GM18870 (cell line): ENCODE measurements at regions not wholly inside any gene's neighbourhood (a gene's known extent, or its start where the extent isn't known, plus 50 kb on each side); places are given as distances from the start of the nearest gene placed in this dataset.

ENCODE experiments used
- ATAC-seq: cut with Tn5 transposase; IDR thresholded peaks from one replicate; pipeline ENCODE4 v1.9.1; 2021; ENCODE audit warnings: moderate library complexity; ENCODE audit not compliant: unreplicated experiment

- no peak for ATAC-seq
Observed at GRCh38 chr10:118472415-118473304, 122.8 kb downstream of the PRLHR start.

GRCh38 chr10:118471863-118472262 is 123.6 kb downstream of the PRLHR start:
- no peak for ATAC-seq

GRCh38 chr10:118470470-118470869 is 125.0 kb downstream of the PRLHR start:
- ATAC-seq = no peak

GRCh38 chr10:118467200-118467599 is 125.1 kb upstream of the FAM204A start:
- no peak for ATAC-seq

GRCh38 chr10:118465300-118465874 is 123.3 kb upstream of the FAM204A start:
- no peak for ATAC-seq

- no peak for ATAC-seq
Observed at GRCh38 chr10:118463740-118464139, 121.6 kb upstream of the FAM204A start.

- no peak for ATAC-seq
Observed at GRCh38 chr10:118462401-118462800, 120.3 kb upstream of the FAM204A start.

GRCh38 chr10:118459642-118460193 is 117.6 kb upstream of the FAM204A start:
- ATAC-seq = peak; percentile 60

- no peak for ATAC-seq
Observed at GRCh38 chr10:118458957-118459641, 117.0 kb upstream of the FAM204A start.

GRCh38 chr10:118457824-118458428 is 115.8 kb upstream of the FAM204A start:
- ATAC-seq = no peak

- ATAC-seq = no peak
Observed at GRCh38 chr10:118455181-118455695, 113.1 kb upstream of the FAM204A start.

GRCh38 chr10:118454211-118454610 is 112.1 kb upstream of the FAM204A start:
- ATAC-seq = no peak

- no peak for ATAC-seq
Observed at GRCh38 chr10:118452098-118452497, 110.0 kb upstream of the FAM204A start.

- ATAC-seq = no peak
Observed at GRCh38 chr10:118449521-118449920, 107.4 kb upstream of the FAM204A start.

GRCh38 chr10:118448744-118449143 is 106.6 kb upstream of the FAM204A start:
- ATAC-seq = no peak

- no peak for ATAC-seq
Observed at GRCh38 chr10:118447478-118448270, 105.5 kb upstream of the FAM204A start.

GRCh38 chr10:118445535-118445934 is 103.4 kb upstream of the FAM204A start:
- no peak for ATAC-seq

GRCh38 chr10:118444069-118444468 is 101.9 kb upstream of the FAM204A start:
- no peak for ATAC-seq

GRCh38 chr10:118442032-118442431 is 99.9 kb upstream of the FAM204A start:
- ATAC-seq = no peak

- ATAC-seq = no peak
Observed at GRCh38 chr10:118439824-118440223, 97.7 kb upstream of the FAM204A start.
